ENCODE measurements at regions not wholly inside any gene's neighbourhood (a gene's known extent, or its start where the extent isn't known, plus 50 kb on each side); places are given as distances from the start of the nearest gene placed in this dataset.

- TF ChIP-seq CTCF (IDR thresholded peaks at IDR 0.05) = no peak
- TF ChIP-seq POLR2A (IDR thresholded peaks at IDR 0.05) = no peak
Measured at GRCh38 chr2:134142341-134142738, 111.5 kb upstream of the MGAT5 start.
